OCI-LY3 (cell line): ENCODE measurements at regions not wholly inside any gene's neighbourhood (a gene's known extent, or its start where the extent isn't known, plus 50 kb on each side); places are given as distances from the start of the nearest gene placed in this dataset.
"Not testable (repeated sequence)": the region's sequence is repeated elsewhere in the genome, so short reads cannot be mapped to it uniquely, and the experiment has no call there.

Experiments
- H2AFZ ChIP-seq: fragments of 200-600, 300-600 bp; shearing (Covaris generic); 2 replicates; pipeline ENCODE4 v1.6.0; 2014; ENCODE audit warnings: antibody characterized with exemption, low read depth, low read length
- H3K27ac ChIP-seq: fragments of 200-600, 300-600 bp; sonication (generic); 2 replicates; pipeline ENCODE4 v1.5.1; 2014; ENCODE audit warnings: mild to moderate bottlenecking, low read length, moderate library complexity, mixed read lengths
- H3K27me3 ChIP-seq: fragments of 200-600, 300-600 bp; sonication (generic); 2 replicates; pipeline ENCODE4 v1.6.1; 2014; ENCODE audit warnings: low read depth, low read length, mixed read lengths
- H3K36me3 ChIP-seq: fragments of 200-600, 300-600 bp; sonication (generic); replicated peaks from 2 replicates; pipeline ENCODE3; 2014; ENCODE audit warnings: low read depth, low read length, mixed read lengths
- H3K4me1 ChIP-seq: fragments of 300-600, 200-600 bp; sonication (generic); 2 replicates; pipeline ENCODE4 v1.6.1; 2014; ENCODE audit warnings: low read length, mixed read lengths
- H3K4me2 ChIP-seq: fragments of 200-600, 300-600 bp; sonication (generic); 2 replicates; pipeline ENCODE4 v1.6.1; 2014; ENCODE audit warnings: low read length, mixed read lengths
- H3K4me3 ChIP-seq: fragments of 300-600, 200-600 bp; sonication (generic); 2 replicates; pipeline ENCODE4 v1.5.1; 2014; ENCODE audit warnings: antibody characterized with exemption, mild to moderate bottlenecking, low read length, moderate library complexity
- H3K79me2 ChIP-seq: fragments of 300-600, 200-600 bp; shearing (Covaris generic); 2 replicates; pipeline ENCODE4 v1.6.1; 2014; ENCODE audit warnings: mild to moderate bottlenecking, low read length, mixed read lengths
- H3K9ac ChIP-seq: fragments of 300-600, 200-600 bp; shearing (Covaris generic); 2 replicates; pipeline ENCODE4 v1.6.0; 2014; ENCODE audit warnings: mild to moderate bottlenecking, low read length, moderate library complexity
- H3K9me3 ChIP-seq: fragments of 200-600, 300-600 bp; shearing (Covaris generic); 2 replicates; pipeline ENCODE4 v1.6.1; 2014; ENCODE audit warnings: low read length, mixed read lengths; ENCODE audit not compliant: insufficient read depth
- H4K20me1 ChIP-seq: fragments of 200-600, 300-600 bp; sonication (generic); 2 replicates; pipeline ENCODE4 v1.6.1; 2016; ENCODE audit warnings: low read length, mixed read lengths; ENCODE audit not compliant: insufficient read depth
- EZH2phosphoT487 ChIP-seq: fragments of 200-600 bp; shearing (Covaris generic); IDR thresholded peaks from 2 replicates; pipeline ENCODE4 v1.6.1; 2018; ENCODE audit warnings: antibody characterized with exemption, mixed run types, low read depth
- TF ChIP-seq, protein P1 (sequence below): fragments of 200-600, 300-600 bp; sonication (generic); IDR thresholded peaks from 2 replicates; pipeline ENCODE4 v1.5.1; 2014; ENCODE audit warnings: antibody characterized with exemption, low read length, low read depth

DNA sequence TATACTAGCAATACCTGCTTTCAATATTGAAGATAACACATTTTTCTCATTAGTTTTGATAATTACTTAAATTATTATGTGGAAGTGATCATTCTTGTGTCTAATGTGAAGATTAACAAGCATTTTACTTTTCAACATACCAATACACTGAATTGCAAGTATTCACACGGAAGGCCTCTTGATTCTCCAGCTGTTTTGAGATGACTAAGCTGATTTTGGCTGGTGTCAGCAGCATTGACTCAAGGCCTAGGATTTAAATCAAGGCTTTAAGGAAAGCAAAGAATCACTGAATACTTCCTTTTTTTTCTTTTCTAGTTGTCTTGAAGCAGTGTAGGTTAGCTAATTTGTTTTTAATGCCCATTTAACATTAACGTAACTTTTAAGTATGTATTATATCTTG, 373.7 kb downstream of the SRGAP2C start:
- Histone ChIP-seq H2AFZ (no peak overlapping the region), H4K20me1 (no peaks in the 10 kb centered on the region), H3K79me2 (no peaks in the 10 kb centered on the region), H3K9me3 (no peaks in the 10 kb centered on the region), H3K4me2 (no peak overlapping the region), H3K36me3 (no peaks in the 10 kb centered on the region), H3K4me3 (no peak overlapping the region), H3K27ac (no peak overlapping the region), H3K4me1 (no peaks in the 10 kb centered on the region), H3K27me3 (no peaks in the 10 kb centered on the region), H3K9ac (no peak overlapping the region)
- TF ChIP-seq, protein P1, sequence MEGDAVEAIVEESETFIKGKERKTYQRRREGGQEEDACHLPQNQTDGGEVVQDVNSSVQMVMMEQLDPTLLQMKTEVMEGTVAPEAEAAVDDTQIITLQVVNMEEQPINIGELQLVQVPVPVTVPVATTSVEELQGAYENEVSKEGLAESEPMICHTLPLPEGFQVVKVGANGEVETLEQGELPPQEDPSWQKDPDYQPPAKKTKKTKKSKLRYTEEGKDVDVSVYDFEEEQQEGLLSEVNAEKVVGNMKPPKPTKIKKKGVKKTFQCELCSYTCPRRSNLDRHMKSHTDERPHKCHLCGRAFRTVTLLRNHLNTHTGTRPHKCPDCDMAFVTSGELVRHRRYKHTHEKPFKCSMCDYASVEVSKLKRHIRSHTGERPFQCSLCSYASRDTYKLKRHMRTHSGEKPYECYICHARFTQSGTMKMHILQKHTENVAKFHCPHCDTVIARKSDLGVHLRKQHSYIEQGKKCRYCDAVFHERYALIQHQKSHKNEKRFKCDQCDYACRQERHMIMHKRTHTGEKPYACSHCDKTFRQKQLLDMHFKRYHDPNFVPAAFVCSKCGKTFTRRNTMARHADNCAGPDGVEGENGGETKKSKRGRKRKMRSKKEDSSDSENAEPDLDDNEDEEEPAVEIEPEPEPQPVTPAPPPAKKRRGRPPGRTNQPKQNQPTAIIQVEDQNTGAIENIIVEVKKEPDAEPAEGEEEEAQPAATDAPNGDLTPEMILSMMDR: no peak
- no peak for TF ChIP-seq EZH2phosphoT487

DNA sequence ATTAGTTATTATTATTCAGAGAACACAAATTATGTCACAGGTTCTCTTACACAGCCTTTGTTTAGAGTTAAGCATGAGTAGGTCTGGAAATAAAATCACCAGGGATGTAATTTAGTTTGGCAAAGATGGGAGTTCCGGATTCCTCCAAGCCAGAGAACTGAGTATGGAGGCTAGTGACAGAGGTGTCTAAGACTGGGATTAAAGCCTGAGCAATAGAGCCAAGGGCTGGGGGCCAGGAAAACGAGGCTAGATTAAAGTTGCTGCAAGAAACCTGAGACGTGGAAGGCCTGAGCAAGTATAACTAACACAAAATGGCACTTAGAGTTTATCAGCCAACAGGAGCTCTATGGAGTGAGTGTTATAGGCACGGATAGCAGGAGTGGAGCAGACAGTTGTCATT, 381.6 kb downstream of the SRGAP2C start:
- TF ChIP-seq EZH2phosphoT487: no peak
- TF ChIP-seq, protein P1: no peak

DNA sequence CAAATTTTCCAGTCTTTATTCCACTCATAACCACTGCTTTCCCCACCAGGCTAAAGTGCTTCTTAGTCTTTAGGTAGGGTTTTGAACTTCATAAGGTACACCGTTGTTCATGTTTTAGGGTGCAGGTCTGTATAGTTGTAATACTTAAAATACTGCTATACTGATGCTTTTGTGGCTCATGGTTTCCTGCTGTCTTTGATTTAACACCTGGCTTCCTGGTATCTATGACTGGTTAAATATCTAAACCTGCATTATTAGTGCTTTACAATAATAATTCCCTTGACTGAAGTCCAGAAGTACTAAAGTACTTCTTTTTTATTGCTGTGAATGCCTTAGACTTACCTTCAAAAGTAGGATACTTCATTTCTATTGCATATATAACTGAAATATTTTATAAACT, 384.7 kb downstream of the SRGAP2C start:
- H2AFZ ChIP-seq: no peak overlapping the region
- H4K20me1 ChIP-seq: no peaks in the 10 kb centered on the region
- no peaks in the 10 kb centered on the region for H3K27me3 ChIP-seq
- no peaks in the 10 kb centered on the region for H3K36me3 ChIP-seq
- TF ChIP-seq, protein P1: no peak
- no peak for TF ChIP-seq EZH2phosphoT487
- H3K79me2 ChIP-seq: no peaks in the 10 kb centered on the region
- no peaks in the 10 kb centered on the region for H3K9me3 ChIP-seq
- H3K4me2 ChIP-seq: no peak overlapping the region
- no peak overlapping the region for H3K27ac ChIP-seq
- H3K4me3 ChIP-seq: no peak overlapping the region
- H3K9ac ChIP-seq: no peak overlapping the region
- no peaks in the 10 kb centered on the region for H3K4me1 ChIP-seq

More for the DNA sequence above, 381.6 kb downstream of the SRGAP2C start:
- Histone ChIP-seq H3K4me3 (no peak overlapping the region), H2AFZ (no peak overlapping the region), H4K20me1 (no peaks in the 10 kb centered on the region), H3K9me3 (no peaks in the 10 kb centered on the region), H3K4me1 (no peaks in the 10 kb centered on the region), H3K27ac (no peak overlapping the region), H3K9ac (no peak overlapping the region), H3K79me2 (no peaks in the 10 kb centered on the region), H3K4me2 (no peak overlapping the region), H3K36me3 (no peaks in the 10 kb centered on the region), H3K27me3 (no peaks in the 10 kb centered on the region)

DNA sequence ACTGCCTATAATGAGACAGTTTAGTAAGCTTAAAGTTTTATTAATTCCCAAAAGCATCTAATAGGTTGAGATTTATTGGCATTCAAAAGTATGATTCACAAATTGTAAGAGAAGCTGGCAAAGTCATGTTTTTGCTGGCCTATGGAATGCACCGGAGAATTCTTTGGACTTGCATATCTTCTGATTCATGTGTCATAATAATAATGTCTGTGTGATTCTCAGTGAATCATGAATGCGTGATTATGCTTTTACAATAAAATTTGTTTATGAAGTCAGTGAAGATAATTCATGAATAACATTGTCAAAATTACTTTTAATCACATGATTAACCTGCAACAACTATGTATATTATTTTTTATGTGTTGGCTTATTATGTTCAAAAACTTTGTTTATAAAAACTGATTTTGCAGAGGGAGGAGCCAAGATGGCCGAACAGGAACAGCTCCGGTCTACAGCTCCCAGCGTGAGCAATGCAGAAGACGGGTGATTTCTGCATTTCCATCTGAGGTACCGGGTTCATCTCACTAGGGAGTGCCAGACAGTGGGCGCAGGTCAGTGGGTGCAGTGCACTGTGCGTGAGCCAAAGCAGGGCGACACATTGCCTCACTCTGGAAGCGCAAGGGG, 389.2 kb downstream of the SRGAP2C start:
- H4K20me1 ChIP-seq, H3K4me1 ChIP-seq, H3K9ac ChIP-seq, H3K79me2 ChIP-seq, H3K4me2 ChIP-seq, H3K27ac ChIP-seq, H3K9me3 ChIP-seq, H2AFZ ChIP-seq, H3K4me3 ChIP-seq, H3K36me3 ChIP-seq, H3K27me3 ChIP-seq: not testable (repeated sequence)

DNA sequence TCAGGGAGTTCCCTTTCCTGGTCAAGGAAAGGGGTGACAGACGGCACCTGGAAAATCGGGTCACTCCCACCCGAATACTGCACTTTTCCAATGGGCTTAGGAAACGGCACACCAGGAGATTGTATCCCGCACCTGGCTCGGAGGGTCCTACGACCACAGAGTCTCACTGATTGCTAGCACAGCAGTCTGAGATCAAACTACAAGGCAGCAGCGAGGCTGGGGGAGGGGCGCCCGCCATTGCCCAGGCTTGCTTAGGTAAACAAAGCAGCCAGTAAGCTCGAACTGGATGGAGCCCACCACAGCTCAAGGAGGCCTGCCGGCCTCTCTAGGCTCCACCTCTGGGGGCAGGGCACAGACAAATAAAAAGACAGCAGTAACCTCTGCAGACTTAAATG, 389.7 kb downstream of the SRGAP2C start:
- H4K20me1 ChIP-seq, H3K27ac ChIP-seq, H2AFZ ChIP-seq, H3K4me2 ChIP-seq, H3K36me3 ChIP-seq, H3K4me1 ChIP-seq, H3K9ac ChIP-seq, H3K27me3 ChIP-seq, H3K9me3 ChIP-seq, H3K79me2 ChIP-seq, H3K4me3 ChIP-seq: not testable (repeated sequence)

DNA sequence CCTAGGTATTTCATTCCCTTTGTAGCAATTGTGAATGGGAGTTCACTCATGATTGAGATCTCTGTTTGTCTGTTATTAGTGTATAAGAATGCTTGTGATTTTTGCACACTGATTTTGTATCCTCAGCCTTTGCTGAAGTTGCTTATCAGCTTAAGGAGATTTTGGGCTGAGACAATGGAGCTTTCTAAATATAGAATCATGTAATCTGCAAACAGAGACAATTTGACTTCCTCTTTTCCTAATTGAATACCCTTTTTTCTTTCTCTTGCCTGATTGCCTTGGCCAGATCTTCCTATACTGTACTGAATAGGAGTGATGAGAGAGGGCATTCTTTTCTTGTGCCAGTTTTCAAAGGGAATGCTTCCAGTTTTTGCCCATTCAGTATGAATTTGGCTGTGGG, 398.1 kb downstream of the SRGAP2C start:
- not testable (repeated sequence) for H3K4me2 ChIP-seq, H3K27me3 ChIP-seq, H3K4me3 ChIP-seq, H3K79me2 ChIP-seq, H3K4me1 ChIP-seq, H2AFZ ChIP-seq, H3K9ac ChIP-seq, H3K9me3 ChIP-seq, H4K20me1 ChIP-seq, H3K27ac ChIP-seq, H3K36me3 ChIP-seq
